ENCODE measurements at regions not wholly inside any gene's neighbourhood (a gene's known extent, or its start where the extent isn't known, plus 50 kb on each side); places are given as distances from the start of the nearest gene placed in this dataset.

GRCh38 chr9:75410405-75410804, 322.1 kb downstream of the OSTF1 start:
- no peak for DNase-seq (ENCODE audit: low read depth)

DNA sequence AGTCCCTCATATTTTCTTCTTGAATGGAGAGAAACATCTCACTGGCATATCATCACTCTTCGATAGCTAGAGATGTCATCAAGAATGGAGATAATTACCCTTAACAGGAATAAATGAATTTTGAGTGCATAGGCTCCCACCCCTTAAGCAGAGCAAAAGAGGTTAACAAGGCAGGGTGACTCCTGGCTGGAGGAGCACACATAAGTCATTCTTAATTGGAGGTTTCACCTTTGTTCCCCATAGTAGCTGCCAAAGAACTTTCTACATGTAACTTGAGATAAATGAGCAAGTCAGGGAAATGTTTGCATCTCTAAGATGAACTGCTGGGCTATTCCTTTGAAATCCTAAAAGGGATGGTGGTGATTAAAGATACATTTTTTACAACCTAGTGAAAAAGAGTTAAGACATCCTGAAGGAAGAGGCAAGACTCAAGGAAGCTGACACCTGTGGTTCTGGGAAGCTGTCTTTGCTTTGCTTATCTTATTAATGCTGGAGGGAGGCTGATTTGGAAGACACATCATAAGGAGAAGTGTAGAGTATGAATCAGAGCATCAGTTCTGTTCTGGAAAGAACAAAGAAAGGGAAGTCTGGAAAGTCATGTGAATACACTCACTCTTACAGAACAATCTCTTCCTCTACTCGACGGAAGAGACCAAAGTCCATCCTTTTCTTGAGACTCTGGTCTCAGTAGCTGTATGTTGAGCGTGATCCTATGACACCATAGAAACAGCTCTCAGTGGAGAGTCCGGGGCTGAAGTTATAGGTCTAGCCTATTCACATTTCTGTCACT, 326.3 kb downstream of the OSTF1 start:
- DNase-seq (ENCODE audit: low read depth), result no peak

DNA sequence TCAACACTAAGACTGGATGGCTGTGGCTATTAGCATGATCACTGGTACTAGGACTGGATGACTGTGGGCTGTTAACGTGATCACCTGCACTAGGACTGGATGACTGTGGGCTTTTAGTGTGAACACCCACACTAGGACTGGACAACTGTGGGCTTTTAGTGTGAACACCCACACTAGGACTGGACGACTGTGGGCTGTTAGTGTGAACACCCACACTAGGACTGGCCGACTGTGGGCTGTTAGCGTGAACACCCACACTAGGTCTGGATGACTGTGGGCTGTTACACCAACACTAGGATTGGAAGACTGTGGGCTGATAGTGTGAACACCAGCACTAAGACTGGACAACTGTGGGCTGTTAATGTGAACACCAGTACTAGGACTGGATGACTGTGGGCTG, 329.2 kb downstream of the OSTF1 start:
- no peak for DNase-seq (ENCODE audit: low read depth)

- no peak for DNase-seq (ENCODE audit: low read depth)
These were observed 330.2 kb downstream of the OSTF1 start for GRCh38 chr9:75418518-75418917.

DNA sequence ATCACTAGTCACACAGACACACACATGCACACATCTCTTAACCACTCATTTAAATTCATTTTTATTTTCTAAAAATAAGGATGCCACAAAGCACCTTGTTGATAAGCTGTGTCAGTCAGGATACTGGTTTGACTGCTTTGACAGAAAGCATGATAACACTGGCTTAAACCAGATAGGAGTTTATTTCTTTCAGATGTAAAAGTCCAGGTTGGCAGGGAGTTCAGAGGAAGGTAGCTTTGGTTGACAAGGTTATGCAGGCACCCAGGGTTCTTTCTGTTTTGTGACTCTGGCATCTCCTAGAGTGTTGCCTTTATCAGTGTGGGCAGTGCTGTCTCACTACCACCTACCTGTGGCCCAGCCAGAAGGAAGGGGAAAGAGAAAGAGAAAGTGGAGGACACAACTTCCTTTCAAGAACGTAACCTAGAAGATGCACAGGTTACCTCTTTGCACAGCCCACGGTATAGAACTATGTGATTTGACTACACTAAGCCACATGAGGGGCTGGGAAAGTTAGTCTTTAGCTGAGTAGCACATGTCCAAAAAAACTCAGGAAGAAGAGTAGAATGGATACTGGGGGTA, 334.7 kb downstream of the OSTF1 start:
- no peak for DNase-seq (ENCODE audit: low read depth)

GRCh38 chr9:75429531-75430475, 341.5 kb downstream of the OSTF1 start:
- DNase-seq (ENCODE audit: low read depth), result no peak

- peak; percentile 15 for DNase-seq (ENCODE audit: low read depth)
These were observed 343.1 kb downstream of the OSTF1 start for GRCh38 chr9:75431375-75431774.

DNA sequence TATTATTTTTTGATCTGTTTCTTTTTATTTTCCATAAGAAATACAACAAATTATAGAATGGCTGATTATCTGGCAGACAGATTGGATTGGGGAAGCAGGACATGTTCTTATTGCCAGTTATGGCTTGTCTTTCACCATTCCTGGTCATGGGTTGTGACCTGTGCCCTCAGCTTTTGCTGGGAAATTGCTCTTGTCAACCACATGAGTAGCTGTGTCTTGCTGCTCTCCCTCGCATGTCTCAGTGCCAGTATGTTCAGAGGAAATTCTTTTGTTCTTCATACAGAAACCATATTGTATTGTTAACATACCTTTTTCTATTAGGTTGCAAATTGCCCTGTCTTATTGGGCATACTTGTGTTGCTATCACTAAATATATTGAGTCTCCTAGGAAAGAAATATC, 344.1 kb downstream of the OSTF1 start:
- DNase-seq (ENCODE audit: low read depth), result no peak

DNA sequence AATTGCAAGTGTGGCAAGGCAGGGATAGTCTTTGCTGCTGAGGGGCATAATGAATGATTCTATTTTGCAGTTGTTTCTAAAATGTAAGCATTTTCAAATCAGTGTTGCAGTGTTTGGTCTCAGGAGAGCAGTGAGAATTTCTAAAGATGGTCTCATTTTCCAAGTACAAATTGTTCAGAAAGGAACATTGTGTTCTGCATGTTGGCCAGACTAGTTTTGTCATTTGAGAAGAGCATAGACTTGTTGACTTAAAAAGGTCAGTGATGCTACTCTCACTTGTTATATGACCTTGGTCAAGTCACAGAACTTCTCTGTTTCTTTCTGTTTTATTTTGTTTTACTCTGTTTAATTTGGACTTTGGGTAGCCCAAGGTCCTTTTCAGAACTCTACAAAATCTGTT, 344.6 kb downstream of the OSTF1 start:
- no peak for DNase-seq (ENCODE audit: low read depth)

GRCh38 chr9:75438716-75439115, 350.4 kb downstream of the OSTF1 start:
- DNase-seq (ENCODE audit: low read depth), result no peak

- no peak for DNase-seq (ENCODE audit: low read depth)
These were observed 352.6 kb downstream of the OSTF1 start for GRCh38 chr9:75440914-75441313.

DNA sequence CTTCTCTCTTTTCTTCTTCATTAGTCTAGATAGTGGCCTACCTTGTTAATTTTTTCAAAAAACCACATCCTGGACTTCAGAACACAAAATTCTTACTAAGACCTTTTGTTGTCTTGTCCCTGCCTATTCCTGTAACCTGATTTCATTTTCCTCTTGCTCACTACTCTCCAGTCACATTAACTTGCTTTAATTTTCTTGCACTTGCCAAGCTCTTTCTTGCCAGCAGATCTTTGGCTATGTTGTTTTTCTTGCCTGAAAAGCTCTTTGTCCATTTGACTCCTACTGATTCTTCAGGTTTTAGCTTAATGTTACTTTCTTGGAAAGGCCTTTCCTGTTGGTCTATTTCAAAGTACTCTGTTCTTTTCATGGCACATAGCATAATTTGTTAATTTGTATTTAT, 356.8 kb downstream of the OSTF1 start:
- no peak for DNase-seq (ENCODE audit: low read depth)

- no peak for DNase-seq (ENCODE audit: low read depth)
These were observed 359.0 kb downstream of the OSTF1 start for GRCh38 chr9:75447281-75447680.

- DNase-seq (ENCODE audit: low read depth), result peak; percentile 64
These were observed 360.0 kb downstream of the OSTF1 start for GRCh38 chr9:75448281-75448680.

DNA sequence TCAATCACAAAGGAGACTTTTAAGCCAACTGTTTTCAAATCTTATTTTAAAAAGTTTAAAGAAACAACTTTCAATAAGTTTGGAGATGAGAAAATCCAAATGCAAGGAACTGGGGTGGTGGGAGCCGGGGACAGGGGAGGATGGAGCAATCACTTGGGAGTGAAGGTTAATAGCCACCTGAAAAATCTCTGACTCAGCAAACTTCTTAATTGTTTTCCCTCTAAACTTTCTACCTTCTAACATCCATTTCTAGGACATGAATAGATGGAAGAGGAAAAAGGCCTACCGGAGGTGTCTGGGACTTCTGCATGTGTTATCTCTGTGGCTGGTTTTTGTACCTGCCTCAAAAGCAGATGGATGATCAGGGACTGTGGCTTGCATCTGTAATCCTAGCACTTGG, 360.6 kb downstream of the OSTF1 start:
- DNase-seq (ENCODE audit: low read depth), result no peak

GRCh38 chr9:75451045-75451444, 362.7 kb downstream of the OSTF1 start:
- DNase-seq (ENCODE audit: low read depth), result peak; percentile 50

DNA sequence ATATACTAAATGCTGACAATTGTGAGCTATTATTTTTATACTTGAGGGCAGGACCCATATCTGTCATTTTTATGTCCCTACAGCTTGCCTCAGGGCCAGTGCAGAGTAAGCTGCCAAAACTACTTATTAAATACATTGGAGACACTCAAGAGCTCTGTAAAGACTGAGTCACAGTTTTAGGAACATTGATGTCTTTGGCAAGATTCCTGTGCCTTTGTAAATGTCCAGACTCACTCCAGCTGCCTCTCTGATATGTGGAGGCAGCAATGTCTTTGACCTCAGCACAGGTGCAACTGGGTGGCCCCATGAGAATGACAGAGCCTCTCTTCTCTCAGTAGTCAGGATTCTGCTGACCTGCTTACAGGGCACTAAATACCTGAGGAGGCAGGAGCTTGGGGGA, 363.2 kb downstream of the OSTF1 start:
- DNase-seq (ENCODE audit: low read depth), result peak; percentile 73

GRCh38 chr9:75452512-75452911, 364.2 kb downstream of the OSTF1 start:
- DNase-seq (ENCODE audit: low read depth), result no peak

GRCh38 chr9:75454043-75454442, 365.7 kb downstream of the OSTF1 start:
- DNase-seq (ENCODE audit: low read depth), result no peak

DNA sequence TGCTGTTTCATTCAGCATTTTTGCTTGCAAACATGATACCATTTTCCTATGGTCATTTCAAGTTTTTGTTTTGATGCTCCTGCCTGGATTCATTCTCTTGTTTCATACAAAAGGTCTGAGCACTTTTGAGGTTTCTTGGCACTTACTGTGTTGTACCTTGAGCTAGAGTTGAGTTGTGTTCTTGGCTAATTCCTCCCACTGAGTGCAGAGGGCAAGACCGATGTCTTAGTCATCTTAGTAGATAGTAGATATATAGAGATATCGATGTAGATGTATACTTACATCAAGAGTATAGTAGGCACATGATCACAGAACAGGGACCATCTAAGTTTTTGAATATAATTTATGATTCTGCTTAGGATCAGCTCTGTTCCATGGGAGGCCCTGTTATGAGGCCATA, 366.6 kb downstream of the OSTF1 start:
- DNase-seq (ENCODE audit: low read depth), result no peak

DNA sequence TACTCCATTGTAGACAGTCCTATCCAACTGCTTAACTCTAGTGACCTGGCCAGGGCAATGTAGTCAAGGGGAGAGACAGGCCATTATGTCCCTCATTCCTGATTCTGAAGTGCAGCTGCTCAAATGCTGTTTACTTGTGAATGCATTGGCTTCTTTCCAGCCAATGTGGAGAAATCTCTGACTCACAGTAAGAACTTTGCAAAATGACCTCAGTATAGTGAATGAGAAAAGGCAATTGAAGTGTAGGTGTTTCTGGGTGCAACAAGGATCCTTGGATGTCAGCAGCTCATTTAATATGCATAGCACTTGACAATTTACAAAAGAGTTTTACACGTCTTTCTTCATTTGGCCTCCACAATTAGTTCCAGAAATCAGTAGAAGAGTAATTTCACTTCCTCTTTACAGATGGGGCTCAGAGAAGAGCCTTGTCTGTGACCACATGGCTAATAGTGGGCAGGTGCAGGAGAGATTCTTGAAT, 367.2 kb downstream of the OSTF1 start:
- DNase-seq (ENCODE audit: low read depth), result peak; percentile 50

- no peak for DNase-seq (ENCODE audit: low read depth)
These were observed 368.4 kb downstream of the OSTF1 start for GRCh38 chr9:75456698-75457097.

All from stromal cell of bone marrow (primary cell).